H1 (cell line): ENCODE measurements at regions not wholly inside any gene's neighbourhood (a gene's known extent, or its start where the extent isn't known, plus 50 kb on each side); places are given as distances from the start of the nearest gene placed in this dataset.

Source experiments
- CEBPB ChIP-seq: IDR thresholded peaks from 2 replicates; pipeline ENCODE4 v1.6.1; 2012; ENCODE audit warnings: low read depth, low read length
- CREB1 ChIP-seq: IDR thresholded peaks from 2 replicates; pipeline ENCODE4 v1.6.1; 2012; ENCODE audit warnings: inconsistent platforms
- CTCF ChIP-seq, 3 experiments: IDR thresholded peaks; 1 replicate in 2 of 3; 2 replicates in 1 of 3; pipeline versions ENCODE4 v1.5.1 to v1.6.1; 2011; ENCODE audit warnings: low read length in 3 of 3, mild to moderate bottlenecking in 3 of 3, inconsistent platforms in 2 of 3, low read depth in 1 of 3, moderate library complexity in 1 of 3; ENCODE audit not compliant: insufficient read depth in 1 of 3; ENCODE audit errors: control extremely low read depth in 1 of 3
- KDM4A ChIP-seq: IDR thresholded peaks from one replicate; pipeline ENCODE4 v1.7.1; 2012; ENCODE audit warnings: low read depth, mild to moderate bottlenecking, moderate library complexity, low read length, inconsistent platforms; ENCODE audit not compliant: severe bottlenecking
- NRF1 ChIP-seq: IDR thresholded peaks from 2 replicates; pipeline ENCODE4 v1.6.1; 2011; ENCODE audit warnings: mild to moderate bottlenecking, low read depth, low read length, improper control_type of control experiment
- POLR2AphosphoS5 ChIP-seq: IDR thresholded peaks from 2 replicates; pipeline ENCODE4 v1.6.1; 2011; ENCODE audit warnings: low read depth, low read length
- POU5F1 ChIP-seq: IDR thresholded peaks from 2 replicates; pipeline ENCODE4 v1.6.1; 2011; ENCODE audit warnings: low read depth, mild to moderate bottlenecking, low read length, moderate library complexity
- RBBP5 ChIP-seq: IDR thresholded peaks from 2 replicates; pipeline ENCODE4 v1.7.1; 2012; ENCODE audit warnings: low read depth, mild to moderate bottlenecking, inconsistent platforms, low read length, moderate library complexity, borderline replicate concordance
- SP1 ChIP-seq: IDR thresholded peaks from 2 replicates; pipeline ENCODE4 v1.6.1; 2011; ENCODE audit warnings: low read depth, low read length
- TCF12 ChIP-seq: IDR thresholded peaks from 2 replicates; pipeline ENCODE4 v1.6.1; 2011; ENCODE audit warnings: low read depth, mild to moderate bottlenecking, low read length
- YY1 ChIP-seq: IDR thresholded peaks from 2 replicates; pipeline ENCODE4 v1.6.1; 2011; ENCODE audit warnings: low read depth, mild to moderate bottlenecking, low read length
- TF ChIP-seq, protein P1 (sequence below): IDR thresholded peaks from 2 replicates; pipeline ENCODE4 v1.6.1; 2012; ENCODE audit warnings: inconsistent platforms

- TF ChIP-seq POLR2AphosphoS5 (no peak), YY1 (no peak), TCF12 (no peak), POU5F1 (no peak), NRF1 (no peak), CEBPB (no peak), CTCF (IDR thresholded peaks at IDR 0.05; ENCODE audit: control extremely low read depth in 1 of 3, insufficient read depth in 1 of 3, low read depth in 1 of 3, low read length in 3 of 3) (no peak), RBBP5 (no peak), KDM4A (no peak), SP1 (no peak), CREB1 (no peak)
- TF ChIP-seq, protein P1, sequence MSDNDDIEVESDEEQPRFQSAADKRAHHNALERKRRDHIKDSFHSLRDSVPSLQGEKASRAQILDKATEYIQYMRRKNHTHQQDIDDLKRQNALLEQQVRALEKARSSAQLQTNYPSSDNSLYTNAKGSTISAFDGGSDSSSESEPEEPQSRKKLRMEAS: no peak
These were observed 487.7 kb upstream of the API5 start for GRCh38 chr11:42824067-42824466.
